HFF-Myc (cell line): ENCODE measurements at regions not wholly inside any gene's neighbourhood (a gene's known extent, or its start where the extent isn't known, plus 50 kb on each side); places are given as distances from the start of the nearest gene placed in this dataset.

Experiments used
- DNase-seq: peaks from one replicate; pipeline ENCODE4 v3.0.0-alpha.2; 2011; ENCODE audit warnings: low read depth; ENCODE audit errors: extremely low read depth
- H3K4me3 ChIP-seq: replicated peaks from 2 replicates; pipeline ENCODE4 v1.5.1; 2011; ENCODE audit warnings: low read depth, mild to moderate bottlenecking, control low read depth, low read length
- TF ChIP-seq, protein P1 (sequence below): IDR thresholded peaks from 2 replicates; pipeline ENCODE4 v1.5.1; 2012; ENCODE audit warnings: mild to moderate bottlenecking, low read depth, low read length, control low read depth; ENCODE audit errors: missing control alignments

- DNase-seq: no peak
- TF ChIP-seq, protein P1, sequence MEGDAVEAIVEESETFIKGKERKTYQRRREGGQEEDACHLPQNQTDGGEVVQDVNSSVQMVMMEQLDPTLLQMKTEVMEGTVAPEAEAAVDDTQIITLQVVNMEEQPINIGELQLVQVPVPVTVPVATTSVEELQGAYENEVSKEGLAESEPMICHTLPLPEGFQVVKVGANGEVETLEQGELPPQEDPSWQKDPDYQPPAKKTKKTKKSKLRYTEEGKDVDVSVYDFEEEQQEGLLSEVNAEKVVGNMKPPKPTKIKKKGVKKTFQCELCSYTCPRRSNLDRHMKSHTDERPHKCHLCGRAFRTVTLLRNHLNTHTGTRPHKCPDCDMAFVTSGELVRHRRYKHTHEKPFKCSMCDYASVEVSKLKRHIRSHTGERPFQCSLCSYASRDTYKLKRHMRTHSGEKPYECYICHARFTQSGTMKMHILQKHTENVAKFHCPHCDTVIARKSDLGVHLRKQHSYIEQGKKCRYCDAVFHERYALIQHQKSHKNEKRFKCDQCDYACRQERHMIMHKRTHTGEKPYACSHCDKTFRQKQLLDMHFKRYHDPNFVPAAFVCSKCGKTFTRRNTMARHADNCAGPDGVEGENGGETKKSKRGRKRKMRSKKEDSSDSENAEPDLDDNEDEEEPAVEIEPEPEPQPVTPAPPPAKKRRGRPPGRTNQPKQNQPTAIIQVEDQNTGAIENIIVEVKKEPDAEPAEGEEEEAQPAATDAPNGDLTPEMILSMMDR: no peak
- no peak overlapping the region for H3K4me3 ChIP-seq
Measured at GRCh38 chr1:29777522-29777921, 541.2 kb downstream of the PTPRU start.

- DNase-seq: no peak
- TF ChIP-seq, protein P1: no peak
- no peak overlapping the region for H3K4me3 ChIP-seq
Measured at GRCh38 chr1:29774355-29774754, 538.0 kb downstream of the PTPRU start.

DNA sequence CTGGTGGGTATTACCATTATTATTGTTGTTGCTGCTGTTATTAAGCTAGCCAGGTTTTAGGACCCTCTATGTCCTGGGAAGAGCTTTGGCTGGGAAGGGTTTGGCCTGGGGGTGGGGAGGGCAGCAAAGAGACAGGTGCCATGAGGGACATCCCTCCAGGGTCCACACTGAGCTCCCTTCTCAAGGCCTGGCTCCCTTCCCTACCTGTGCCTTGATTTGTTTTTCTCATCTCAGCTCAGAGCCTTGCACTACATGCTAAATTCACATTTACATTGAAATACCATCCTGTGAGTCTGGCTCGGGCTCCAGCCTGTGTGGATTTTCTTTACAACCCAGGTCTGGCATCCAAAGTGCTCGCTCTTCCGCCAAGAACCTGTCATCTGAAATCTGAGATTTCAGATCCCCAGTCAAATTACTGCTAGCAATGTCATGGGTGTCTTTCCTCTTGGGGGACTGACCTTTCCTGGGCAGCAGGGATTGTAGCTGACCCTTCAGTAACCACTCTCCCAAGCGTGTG, 536.3 kb downstream of the PTPRU start:
- TF ChIP-seq, protein P1: no peak
- H3K4me3 ChIP-seq: no peak overlapping the region

DNA sequence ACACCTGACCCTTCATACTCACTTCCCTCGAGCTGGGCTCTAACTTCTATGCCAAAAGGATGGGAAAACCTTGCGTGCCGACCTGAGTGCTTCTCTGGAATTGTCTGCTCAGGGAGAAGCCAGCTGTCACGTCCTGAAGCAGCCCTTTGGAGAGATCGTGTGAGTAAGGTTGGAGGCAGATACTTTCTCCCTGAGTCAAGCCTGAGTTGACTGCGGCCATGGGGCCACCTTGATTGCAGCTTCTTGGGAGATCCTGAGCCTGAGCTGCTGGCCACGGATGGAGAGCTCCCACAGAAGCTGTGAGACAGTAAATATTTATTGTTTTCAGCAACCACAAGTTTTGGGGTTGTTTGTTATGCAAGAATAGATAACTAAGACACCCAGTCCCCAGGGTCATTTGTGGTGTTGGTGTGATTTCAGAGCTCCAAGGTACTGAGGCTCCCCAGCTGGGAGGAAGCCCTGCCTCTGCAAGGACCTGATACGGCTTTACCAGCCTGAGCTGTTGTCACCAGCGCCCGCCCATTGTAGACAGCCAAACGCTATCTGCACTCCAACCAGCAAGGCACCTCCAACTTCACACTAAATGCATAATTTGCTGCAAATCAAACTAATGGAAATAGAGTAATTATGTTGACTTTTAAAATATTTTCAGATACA, 531.6 kb downstream of the PTPRU start:
- H3K4me3 ChIP-seq: no peak overlapping the region
- no peak for DNase-seq
- TF ChIP-seq, protein P1: no peak

More for the DNA sequence above, 536.3 kb downstream of the PTPRU start:
- DNase-seq: no peak

DNA sequence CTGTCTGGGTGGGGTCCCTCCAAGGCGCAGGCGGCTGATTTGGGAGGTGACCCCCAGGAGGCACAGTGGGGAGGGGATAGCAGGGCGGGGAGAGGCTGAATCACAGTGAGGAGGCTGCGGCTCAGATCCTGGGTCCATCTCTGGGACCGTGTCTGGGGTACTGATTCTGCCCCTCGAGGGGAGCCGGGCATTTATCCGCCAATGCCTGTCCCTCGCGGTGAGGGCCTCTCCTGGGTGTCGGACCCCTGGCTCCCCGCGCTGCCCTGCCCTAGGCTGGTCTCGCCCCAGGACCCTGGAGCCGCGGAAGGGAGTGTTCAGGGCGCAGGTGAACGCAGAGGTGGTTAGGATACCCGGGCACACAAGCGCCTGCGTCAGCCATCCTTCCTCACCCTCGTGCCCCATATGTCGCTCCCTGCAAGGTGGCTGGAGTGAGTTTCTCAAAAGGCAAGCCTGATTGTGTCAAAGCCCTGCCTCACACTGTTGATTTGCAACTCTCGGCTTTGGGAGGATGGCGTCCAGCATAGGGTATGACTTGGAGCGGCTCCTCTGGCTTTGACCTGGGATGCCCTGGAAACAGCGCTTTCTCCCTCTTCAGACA, 530.9 kb downstream of the PTPRU start:
- no peak for DNase-seq
- H3K4me3 ChIP-seq: no peak overlapping the region
- TF ChIP-seq, protein P1: no peak

DNA sequence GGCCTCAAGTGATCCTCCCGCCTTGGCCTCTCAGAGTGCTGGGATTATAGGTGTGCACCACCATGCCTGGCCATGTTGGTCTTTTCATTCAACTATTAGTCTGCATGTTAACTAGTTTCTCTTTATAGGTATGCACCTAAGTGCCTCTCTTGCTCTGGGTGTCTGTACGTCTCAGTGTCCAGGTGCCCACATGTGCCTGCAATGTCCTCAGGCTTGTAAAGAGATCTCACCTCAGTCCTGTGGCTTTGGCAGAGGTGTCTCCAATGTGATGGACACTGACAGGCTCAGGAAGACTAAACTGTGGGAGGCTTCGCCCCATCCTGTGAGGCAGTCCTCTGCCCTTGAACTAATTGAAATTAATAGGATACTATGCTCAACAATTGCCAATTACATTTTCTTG, 526.3 kb downstream of the PTPRU start:
- TF ChIP-seq, protein P1: no peak
- DNase-seq: no peak
- no peak overlapping the region for H3K4me3 ChIP-seq
